A549 (cell line): ENCODE measurements at regions not wholly inside any gene's neighbourhood (a gene's known extent, or its start where the extent isn't known, plus 50 kb on each side); places are given as distances from the start of the nearest gene placed in this dataset.

ENCODE experiments used
- ATAC-seq, 2 experiments: fragments of 200-7000 bp in 1 of 2; fragments of >200 bp in 1 of 2; cut with Nextera tagmentation in 1 of 2; cut with Tn5 transposase in 1 of 2; 3 replicates each; pipeline versions ENCODE4 v1.8.0 to v1.9.1; 2018 to 2020; ENCODE audit warnings: mild to moderate bottlenecking in 1 of 2, moderate library complexity in 1 of 2
- CTCF ChIA-PET: fragments of 300-600 bp; sonication (Branson Sonifier 250); formaldehyde crosslinking; extraction: SDS; loops from one replicate; lab custom pipeline; 2021; ENCODE audit warnings: antibody characterized with exemption, inconsistent platforms; lab: Yijun Ruan, JAX
- POLR2A ChIA-PET: fragments of 350-600 bp; formaldehyde crosslinking; extraction: SDS; loops from one replicate; lab custom pipeline; 2021; ENCODE audit warnings: antibody characterized with exemption, inconsistent platforms; lab: Yijun Ruan, JAX
- DNase-seq, 2 experiments: peaks; one replicate each; pipeline versions ENCODE4 v3.0.0 to v3.0.0-alpha.2; 2011 to 2016; ENCODE audit warnings: low read depth in 1 of 2, low spot score in 1 of 2
- FAIRE-seq: peaks from 2 replicates; lab custom pipeline; 2011; peaks lifted over from hg19 to GRCh38; lab: Jason Lieb, UNC
- H3K27ac ChIP-seq, 2 experiments: fragments of >200 bp; sonication (Bioruptor Twin); formaldehyde crosslinking; 3 replicates each; pipeline ENCODE4 v1.5.1; 2016 to 2017
- H3K4me1 ChIP-seq: fragments of >200 bp; sonication (Bioruptor Twin); formaldehyde crosslinking; 3 replicates; pipeline ENCODE4 v1.6.1; 2016
- H3K4me2 ChIP-seq: fragments of >200 bp; sonication (Bioruptor Twin); formaldehyde crosslinking; 3 replicates; pipeline ENCODE4 v1.6.1; 2016
- H3K4me3 ChIP-seq: fragments of >200 bp; sonication (Bioruptor Twin); formaldehyde crosslinking; 3 replicates; pipeline ENCODE4 v1.5.1; 2016
- H3K9me3 ChIP-seq: fragments of >200 bp; sonication (Bioruptor Twin); formaldehyde crosslinking; 3 replicates; pipeline ENCODE4 v1.6.1; 2016
- BHLHE40 ChIP-seq: IDR thresholded peaks from 2 replicates; pipeline ENCODE4 v1.6.1; 2012; ENCODE audit warnings: low read depth, low read length, inconsistent platforms
- CBX8 ChIP-seq: fragments of 200-600 bp; sonication (generic); IDR thresholded peaks from 2 replicates; pipeline ENCODE4 v1.6.1; 2016
- CHD4 ChIP-seq: fragments of 200-600 bp; sonication (generic); IDR thresholded peaks from 2 replicates; pipeline ENCODE4 v1.6.1; 2016; ENCODE audit warnings: antibody characterized with exemption, mild to moderate bottlenecking, borderline replicate concordance
- EHMT2 ChIP-seq: fragments of 200-600 bp; sonication (generic); IDR thresholded peaks from 2 replicates; pipeline ENCODE4 v1.6.1; 2016; ENCODE audit warnings: antibody characterized with exemption, low read depth, mild to moderate bottlenecking, moderate library complexity
- FOSL2 ChIP-seq, 2 experiments: fragments of 450-650 bp in 1 of 2; fragments of >200 bp in 1 of 2; sonication (Bioruptor Twin) in 1 of 2; formaldehyde crosslinking; IDR thresholded peaks; 2 replicates each; pipeline versions ENCODE4 v1.5.0 to v1.6.1; 2016 to 2020; ENCODE audit warnings: mild to moderate bottlenecking in 1 of 2, moderate library complexity in 1 of 2
- GATA3 ChIP-seq: IDR thresholded peaks from 2 replicates; pipeline ENCODE4 v1.6.1; 2012; ENCODE audit warnings: borderline replicate concordance
- HDAC2 ChIP-seq: fragments of 200-600 bp; sonication (generic); IDR thresholded peaks from 2 replicates; pipeline ENCODE4 v1.6.1; 2016
- HEYL ChIP-seq: fragments of 250-450 bp; sonication (Bioruptor Pico); IDR thresholded peaks from 2 replicates; pipeline ENCODE4 v1.8.0; 2021; ENCODE audit warnings: mild to moderate bottlenecking, moderate library complexity
- HOXB13 ChIP-seq: fragments of 250-450 bp; sonication (Bioruptor Pico); IDR thresholded peaks from 2 replicates; pipeline ENCODE4 v1.5.0; 2020; ENCODE audit warnings: low read depth, mild to moderate bottlenecking, moderate library complexity
- JUN ChIP-seq, 2 experiments: fragments of >200 bp; sonication (Bioruptor Twin); formaldehyde crosslinking; IDR thresholded peaks; 2 replicates in 1 of 2; 3 replicates in 1 of 2; pipeline ENCODE4 v1.6.1; 2016 to 2017
- JUNB ChIP-seq: fragments of >200 bp; sonication (Bioruptor Twin); formaldehyde crosslinking; IDR thresholded peaks from 2 replicates; pipeline ENCODE4 v1.6.1; 2016
- KDM5A ChIP-seq: fragments of 200-600 bp; sonication (generic); IDR thresholded peaks from 2 replicates; pipeline ENCODE4 v1.6.1; 2016; ENCODE audit warnings: antibody characterized with exemption, mild to moderate bottlenecking
- MAFK ChIP-seq: fragments of 450-650 bp; IDR thresholded peaks from 2 replicates; pipeline ENCODE4 v1.6.1; 2014; ENCODE audit not compliant: partially characterized antibody
- MAZ ChIP-seq: fragments of 150-350 bp; IDR thresholded peaks from 2 replicates; pipeline ENCODE4 v1.6.1; 2014; ENCODE audit warnings: antibody characterized with exemption, low read depth, low read length, borderline replicate concordance
- MYC ChIP-seq: IDR thresholded peaks from 2 replicates; pipeline ENCODE4 v1.6.1; 2012; ENCODE audit warnings: mild to moderate bottlenecking, inconsistent platforms, low read length, improper control_type of control experiment, borderline replicate concordance
- POLR2A ChIP-seq: IDR thresholded peaks from 2 replicates; pipeline ENCODE4 v1.6.1; 2012; ENCODE audit warnings: mild to moderate bottlenecking, low read length
- POLR2AphosphoS2 ChIP-seq: conservative IDR thresholded peaks from 2 replicates; pipeline ENCODE4 v1.6.1; 2012; ENCODE audit warnings: low read length, improper control_type of control experiment, inconsistent platforms
- RARB ChIP-seq: fragments of 250-450 bp; sonication (Bioruptor Pico); IDR thresholded peaks from 2 replicates; pipeline ENCODE4 v1.8.0; 2021; ENCODE audit warnings: mild to moderate bottlenecking, moderate library complexity
- RCOR1 ChIP-seq: fragments of 150-350 bp; IDR thresholded peaks from 2 replicates; pipeline ENCODE4 v1.6.1; 2014; ENCODE audit warnings: antibody characterized with exemption, low read length, low read depth
- SMC3 ChIP-seq: fragments of >200 bp; sonication (Bioruptor Twin); formaldehyde crosslinking; IDR thresholded peaks from 3 replicates; pipeline ENCODE4 v1.6.1; 2018; ENCODE audit warnings: inconsistent platforms
- TFCP2L1 ChIP-seq: fragments of 250-450 bp; sonication (Bioruptor Pico); IDR thresholded peaks from 2 replicates; pipeline ENCODE4 v1.5.0; 2021; ENCODE audit warnings: mild to moderate bottlenecking
- TP53 ChIP-seq: fragments of 250-450 bp; sonication (Bioruptor Pico); IDR thresholded peaks from 2 replicates; pipeline ENCODE4 v1.5.0; 2021; ENCODE audit warnings: mild to moderate bottlenecking, moderate library complexity
- ZC3H11A ChIP-seq: fragments of 450-650 bp; IDR thresholded peaks from 2 replicates; pipeline ENCODE4 v1.6.1; 2014; ENCODE audit warnings: antibody characterized with exemption, mild to moderate bottlenecking
- ZFP36 ChIP-seq: fragments of 450-650 bp; IDR thresholded peaks from 2 replicates; pipeline ENCODE4 v1.6.1; 2014; ENCODE audit warnings: borderline replicate concordance; ENCODE audit not compliant: partially characterized antibody
- ZSCAN20 ChIP-seq: fragments of 250-450 bp; sonication (Bioruptor Pico); IDR thresholded peaks from 2 replicates; pipeline ENCODE4 v1.8.0; 2022; ENCODE audit warnings: mild to moderate bottlenecking, moderate library complexity
- WGBS: methylation state at CpG from one replicate; pipeline ENCODE4 v1.1.6; 2017; ENCODE audit errors: missing lambda C conversion rate; 5-methylcytosine and 5-hydroxymethylcytosine counted together
- TF ChIP-seq, protein P1 (sequence below): IDR thresholded peaks from 2 replicates; pipeline ENCODE4 v1.6.1; 2012; ENCODE audit warnings: low read depth, borderline replicate concordance
- TF ChIP-seq, protein P2 (sequence below): fragments of 150-350 bp; IDR thresholded peaks from 2 replicates; pipeline ENCODE4 v1.6.1; 2014; ENCODE audit warnings: low read depth, mild to moderate bottlenecking, low read length
- TF ChIP-seq, protein P3 (sequence below): fragments of >200 bp; sonication (Bioruptor Twin); formaldehyde crosslinking; IDR thresholded peaks from 3 replicates; pipeline ENCODE4 v1.5.1; 2016
- TF ChIP-seq, protein P4 (sequence below): fragments of 200-600 bp; sonication (generic); IDR thresholded peaks from 2 replicates; pipeline ENCODE4 v1.6.1; 2016; ENCODE audit warnings: antibody characterized with exemption, mild to moderate bottlenecking, moderate library complexity

DNA sequence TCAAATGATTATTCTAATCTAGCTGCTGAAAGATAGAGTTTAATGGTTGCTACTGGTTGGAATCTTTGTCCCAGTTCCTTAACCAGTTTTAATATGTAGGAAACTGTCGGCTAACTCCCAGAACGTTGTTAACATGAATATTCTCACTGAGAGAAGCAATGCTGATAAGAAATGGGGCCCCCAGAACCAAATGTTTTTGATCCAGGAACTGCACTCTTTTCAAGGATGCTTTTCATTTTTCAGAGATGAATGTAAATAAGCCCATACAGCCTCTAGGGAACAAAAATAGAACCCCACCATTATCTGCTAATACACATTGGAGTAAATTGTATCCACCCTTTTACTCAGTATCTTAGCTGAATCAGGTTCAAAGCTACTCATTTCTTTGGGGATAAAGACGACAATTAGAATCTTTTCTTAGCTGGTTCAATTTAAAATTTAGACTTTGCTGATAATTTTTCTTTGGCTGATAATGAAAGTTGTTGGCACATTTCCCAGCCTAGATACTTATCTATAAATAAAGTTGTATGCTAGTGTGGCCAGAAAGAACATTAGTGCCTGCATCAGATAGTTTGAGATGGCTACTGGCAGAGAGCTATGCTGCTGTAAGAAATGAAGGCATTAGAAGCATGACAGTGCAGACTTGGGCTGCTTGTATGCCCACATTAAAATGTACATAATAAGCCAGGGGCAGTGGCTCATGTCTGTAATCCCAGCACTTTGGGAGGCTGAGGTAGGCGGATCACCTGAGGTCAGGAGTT is 323.3 kb upstream of the PDGFD start:
- no peak for ATAC-seq
- WGBS = 43% methylated on average over 4 of the region's 4 CpGs

DNA sequence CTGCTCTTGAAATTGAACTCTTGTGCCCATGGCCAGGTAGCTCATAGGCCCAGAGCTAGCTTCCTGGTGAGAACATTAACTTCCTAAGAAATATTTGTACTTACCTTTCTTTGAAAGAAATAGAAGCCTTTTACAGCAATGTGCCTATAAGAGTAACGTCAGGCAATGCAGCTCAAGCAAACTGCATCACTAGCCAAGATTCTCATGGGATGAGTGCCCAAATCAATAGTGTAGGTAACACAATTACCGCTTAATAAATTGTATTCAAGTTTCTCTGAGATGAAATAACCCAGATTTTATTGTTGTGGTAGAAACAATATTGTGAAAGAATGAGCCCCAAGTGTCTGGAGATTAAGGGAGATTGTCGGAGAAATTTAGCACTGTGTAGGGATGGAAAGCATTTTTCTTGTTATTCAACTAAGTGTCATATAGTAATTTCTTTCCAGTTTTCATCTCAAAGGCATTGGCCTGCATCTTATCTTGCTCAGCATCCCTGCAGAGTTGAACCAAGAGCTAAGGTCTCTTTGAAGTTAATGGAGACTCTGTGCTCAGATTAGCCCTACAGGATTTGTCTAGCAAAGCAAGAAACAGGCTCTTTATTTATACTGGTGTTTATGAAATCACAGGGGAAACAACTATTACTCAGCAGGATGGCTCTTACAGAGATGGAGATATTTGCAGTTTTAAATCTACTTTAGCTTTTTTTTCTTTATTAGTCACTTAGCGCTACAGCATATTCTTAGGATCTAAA is 321.0 kb upstream of the PDGFD start:
- TF ChIP-seq RARB (CRISPR knock-in tag) (no peak), HOXB13 (CRISPR knock-in tag) (no peak), POLR2A (no peak), JUN (IDR thresholded peaks at IDR 0.05) (no peak), CHD4 (no peak), KDM5A (no peak), MYC (no peak), TFCP2L1 (CRISPR knock-in tag) (no peak), MAZ (no peak), ZC3H11A (no peak)
- TF ChIP-seq, protein P1, sequence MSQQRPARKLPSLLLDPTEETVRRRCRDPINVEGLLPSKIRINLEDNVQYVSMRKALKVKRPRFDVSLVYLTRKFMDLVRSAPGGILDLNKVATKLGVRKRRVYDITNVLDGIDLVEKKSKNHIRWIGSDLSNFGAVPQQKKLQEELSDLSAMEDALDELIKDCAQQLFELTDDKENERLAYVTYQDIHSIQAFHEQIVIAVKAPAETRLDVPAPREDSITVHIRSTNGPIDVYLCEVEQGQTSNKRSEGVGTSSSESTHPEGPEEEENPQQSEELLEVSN = no peak
- TF ChIP-seq, protein P2, sequence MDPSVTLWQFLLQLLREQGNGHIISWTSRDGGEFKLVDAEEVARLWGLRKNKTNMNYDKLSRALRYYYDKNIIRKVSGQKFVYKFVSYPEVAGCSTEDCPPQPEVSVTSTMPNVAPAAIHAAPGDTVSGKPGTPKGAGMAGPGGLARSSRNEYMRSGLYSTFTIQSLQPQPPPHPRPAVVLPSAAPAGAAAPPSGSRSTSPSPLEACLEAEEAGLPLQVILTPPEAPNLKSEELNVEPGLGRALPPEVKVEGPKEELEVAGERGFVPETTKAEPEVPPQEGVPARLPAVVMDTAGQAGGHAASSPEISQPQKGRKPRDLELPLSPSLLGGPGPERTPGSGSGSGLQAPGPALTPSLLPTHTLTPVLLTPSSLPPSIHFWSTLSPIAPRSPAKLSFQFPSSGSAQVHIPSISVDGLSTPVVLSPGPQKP = no peak
- DNase-seq (no peak), FAIRE-seq (no peak), ATAC-seq (no peak)
- ChIA-PET CTCF (no interaction called here), POLR2A (no interaction called here)
- Histone ChIP-seq H3K4me1 (no peaks in the 10 kb centered on the region; the same call in 2 of the 3 replicates), H3K27ac (no peak overlapping the region), H3K9me3 (no peaks in the 10 kb centered on the region), H3K4me3 (no peak overlapping the region), H3K4me2 (no peak overlapping the region)
- WGBS = 48% methylated on average over 4 of the region's 4 CpGs

More for the DNA sequence above, 323.3 kb upstream of the PDGFD start:
- H3K27ac ChIP-seq = no peak overlapping the region
- H3K4me2 ChIP-seq = 0 out of 3 replicates have a peak overlapping the region, but pooled peaks have one; percentile 6
- ChIA-PET POLR2A (no interaction called here), CTCF (no interaction called here)
- no peak for FAIRE-seq
- TF ChIP-seq SMC3 (no peak), ZFP36 (no peak), TP53 (no peak), MAFK (no peak), FOSL2 (IDR thresholded peaks at IDR 0.05) (no peak), FOSL2 (CRISPR knock-in tag; IDR thresholded peaks at IDR 0.05) (no peak), CBX8 (no peak), EHMT2 (no peak)
- TF ChIP-seq, protein P3, sequence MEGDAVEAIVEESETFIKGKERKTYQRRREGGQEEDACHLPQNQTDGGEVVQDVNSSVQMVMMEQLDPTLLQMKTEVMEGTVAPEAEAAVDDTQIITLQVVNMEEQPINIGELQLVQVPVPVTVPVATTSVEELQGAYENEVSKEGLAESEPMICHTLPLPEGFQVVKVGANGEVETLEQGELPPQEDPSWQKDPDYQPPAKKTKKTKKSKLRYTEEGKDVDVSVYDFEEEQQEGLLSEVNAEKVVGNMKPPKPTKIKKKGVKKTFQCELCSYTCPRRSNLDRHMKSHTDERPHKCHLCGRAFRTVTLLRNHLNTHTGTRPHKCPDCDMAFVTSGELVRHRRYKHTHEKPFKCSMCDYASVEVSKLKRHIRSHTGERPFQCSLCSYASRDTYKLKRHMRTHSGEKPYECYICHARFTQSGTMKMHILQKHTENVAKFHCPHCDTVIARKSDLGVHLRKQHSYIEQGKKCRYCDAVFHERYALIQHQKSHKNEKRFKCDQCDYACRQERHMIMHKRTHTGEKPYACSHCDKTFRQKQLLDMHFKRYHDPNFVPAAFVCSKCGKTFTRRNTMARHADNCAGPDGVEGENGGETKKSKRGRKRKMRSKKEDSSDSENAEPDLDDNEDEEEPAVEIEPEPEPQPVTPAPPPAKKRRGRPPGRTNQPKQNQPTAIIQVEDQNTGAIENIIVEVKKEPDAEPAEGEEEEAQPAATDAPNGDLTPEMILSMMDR = no peak
- no peaks in the 10 kb centered on the region; the same call in 2 of the 3 replicates for H3K4me1 ChIP-seq
- no peak for DNase-seq
- no peaks in the 10 kb centered on the region for H3K9me3 ChIP-seq
- H3K4me3 ChIP-seq = no peak overlapping the region

DNA sequence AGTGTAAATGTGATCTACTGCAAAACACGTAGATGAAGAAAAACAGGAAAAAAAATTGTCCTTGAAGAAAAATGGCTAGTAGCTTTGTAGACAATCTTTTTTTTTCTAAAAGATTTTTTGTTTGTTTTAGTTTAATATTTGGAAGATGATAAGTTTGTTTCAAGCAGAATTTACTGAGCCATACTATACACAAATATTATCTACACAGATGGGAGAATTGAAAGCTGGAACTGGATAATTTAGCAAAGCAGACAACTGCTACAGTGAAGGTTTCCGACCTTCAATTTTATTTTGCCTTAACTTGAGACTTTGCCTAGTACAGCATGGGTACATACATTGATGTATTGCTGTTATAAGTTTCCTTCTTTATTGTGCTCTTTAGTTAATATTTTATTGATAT is 313.0 kb upstream of the PDGFD start:
- POLR2A ChIA-PET = no interaction called here
- FAIRE-seq = no peak
- no peak for TF ChIP-seq HEYL (CRISPR knock-in tag)
- TF ChIP-seq GATA3 = no peak
- no peak for TF ChIP-seq RCOR1
- TF ChIP-seq HDAC2 = no peak
- no peak for TF ChIP-seq POLR2A
- TF ChIP-seq JUNB = no peak
- no peak for TF ChIP-seq BHLHE40
- no peak for TF ChIP-seq ZSCAN20
- TF ChIP-seq POLR2AphosphoS2 = no peak
- TF ChIP-seq ZFP36 = no peak
- TF ChIP-seq, protein P4, sequence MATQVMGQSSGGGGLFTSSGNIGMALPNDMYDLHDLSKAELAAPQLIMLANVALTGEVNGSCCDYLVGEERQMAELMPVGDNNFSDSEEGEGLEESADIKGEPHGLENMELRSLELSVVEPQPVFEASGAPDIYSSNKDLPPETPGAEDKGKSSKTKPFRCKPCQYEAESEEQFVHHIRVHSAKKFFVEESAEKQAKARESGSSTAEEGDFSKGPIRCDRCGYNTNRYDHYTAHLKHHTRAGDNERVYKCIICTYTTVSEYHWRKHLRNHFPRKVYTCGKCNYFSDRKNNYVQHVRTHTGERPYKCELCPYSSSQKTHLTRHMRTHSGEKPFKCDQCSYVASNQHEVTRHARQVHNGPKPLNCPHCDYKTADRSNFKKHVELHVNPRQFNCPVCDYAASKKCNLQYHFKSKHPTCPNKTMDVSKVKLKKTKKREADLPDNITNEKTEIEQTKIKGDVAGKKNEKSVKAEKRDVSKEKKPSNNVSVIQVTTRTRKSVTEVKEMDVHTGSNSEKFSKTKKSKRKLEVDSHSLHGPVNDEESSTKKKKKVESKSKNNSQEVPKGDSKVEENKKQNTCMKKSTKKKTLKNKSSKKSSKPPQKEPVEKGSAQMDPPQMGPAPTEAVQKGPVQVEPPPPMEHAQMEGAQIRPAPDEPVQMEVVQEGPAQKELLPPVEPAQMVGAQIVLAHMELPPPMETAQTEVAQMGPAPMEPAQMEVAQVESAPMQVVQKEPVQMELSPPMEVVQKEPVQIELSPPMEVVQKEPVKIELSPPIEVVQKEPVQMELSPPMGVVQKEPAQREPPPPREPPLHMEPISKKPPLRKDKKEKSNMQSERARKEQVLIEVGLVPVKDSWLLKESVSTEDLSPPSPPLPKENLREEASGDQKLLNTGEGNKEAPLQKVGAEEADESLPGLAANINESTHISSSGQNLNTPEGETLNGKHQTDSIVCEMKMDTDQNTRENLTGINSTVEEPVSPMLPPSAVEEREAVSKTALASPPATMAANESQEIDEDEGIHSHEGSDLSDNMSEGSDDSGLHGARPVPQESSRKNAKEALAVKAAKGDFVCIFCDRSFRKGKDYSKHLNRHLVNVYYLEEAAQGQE = no peak

More for the DNA sequence above, 313.0 kb upstream of the PDGFD start:
- H3K4me2 ChIP-seq = no peak overlapping the region
- CTCF ChIA-PET = no interaction called here
- DNase-seq = no peak
- WGBS = 50% methylated on average over 2 of the region's 2 CpGs
- no peaks in the 10 kb centered on the region for H3K9me3 ChIP-seq
- no peak overlapping the region for H3K27ac ChIP-seq
- H3K4me1 ChIP-seq = no peaks in the 10 kb centered on the region
- no peak overlapping the region for H3K4me3 ChIP-seq
- ATAC-seq = no peak
